ENCODE measurements at regions not wholly inside any gene's neighbourhood (a gene's known extent, or its start where the extent isn't known, plus 50 kb on each side); places are given as distances from the start of the nearest gene placed in this dataset.

- TF ChIP-seq CHD7 (IDR thresholded peaks at IDR 0.05; ENCODE audit: insufficient replicate concordance, low read length), result no peak
- TF ChIP-seq GABPA (IDR thresholded peaks at IDR 0.05; ENCODE audit: borderline replicate concordance, insufficient read depth, low read length), result no peak
- TF ChIP-seq POLR2A (IDR thresholded peaks at IDR 0.05; ENCODE audit: control extremely low read depth in 1 of 2, low read depth in 2 of 2, low read length in 2 of 2), result no peak
- no peak for TF ChIP-seq TCF12 (IDR thresholded peaks at IDR 0.05; ENCODE audit: low read depth, low read length)
- no peak for TF ChIP-seq USF2 (IDR thresholded peaks at IDR 0.05; ENCODE audit: low read length)
- TF ChIP-seq ATF3 (IDR thresholded peaks at IDR 0.05; ENCODE audit: insufficient read depth, low read depth, low read length), result no peak
- TF ChIP-seq EP300 (IDR thresholded peaks at IDR 0.05; ENCODE audit: borderline replicate concordance in 1 of 2, low read depth in 2 of 2, low read length in 2 of 2), result no peak
- no peak for TF ChIP-seq FOSL1 (IDR thresholded peaks at IDR 0.05; ENCODE audit: insufficient read depth, low read depth, low read length)
- no peak for TF ChIP-seq SUZ12 (IDR thresholded peaks at IDR 0.05; ENCODE audit: low read length)
- no peak for TF ChIP-seq NRF1 (IDR thresholded peaks at IDR 0.05; ENCODE audit: low read depth, low read length)
- TF ChIP-seq YY1 (IDR thresholded peaks at IDR 0.05; ENCODE audit: low read depth, low read length), result no peak
Observed at GRCh38 chr6:103356531-103356930, 1503.2 kb downstream of the HACE1 start (continued).

Data from H1 (cell line).